ENCODE measurements at regions not wholly inside any gene's neighbourhood (a gene's known extent, or its start where the extent isn't known, plus 50 kb on each side); places are given as distances from the start of the nearest gene placed in this dataset.

- no peaks in the 10 kb centered on the region for H4K20me1 ChIP-seq (ENCODE audit: control insufficient read depth, insufficient read depth, low read depth, low read length)
- H3K4me3 ChIP-seq (ENCODE audit: low read length) = no peak overlapping the region
- H3K79me2 ChIP-seq (ENCODE audit: control insufficient read depth, low read length) = no peaks in the 10 kb centered on the region
- no peaks in the 10 kb centered on the region for H3K9me3 ChIP-seq (ENCODE audit: control insufficient read depth, insufficient read depth, low read length)
- H3K9me2 ChIP-seq (replicated peaks; ENCODE audit: control insufficient read depth, low read length) = no peaks in the 10 kb centered on the region
- H3K36me3 ChIP-seq (ENCODE audit: control insufficient read depth, low read length) = no peaks in the 10 kb centered on the region
- no peak overlapping the region for H3K4me2 ChIP-seq (ENCODE audit: low read length)
- TF ChIP-seq EZH2phosphoT487 (IDR thresholded peaks at IDR 0.05; ENCODE audit: borderline replicate concordance, low read length) (no peak), CTCF (IDR thresholded peaks at IDR 0.05; ENCODE audit: low read depth, low read length, poor library complexity, severe bottlenecking) (no peak)
- no peak overlapping the region for H3K27ac ChIP-seq (ENCODE audit: low read depth, low read length)
- H3K4me1 ChIP-seq (ENCODE audit: control insufficient read depth, low read length) = no peaks in the 10 kb centered on the region
- no peaks in the 10 kb centered on the region for H3K27me3 ChIP-seq (ENCODE audit: control insufficient read depth, low read length)
- H3F3A ChIP-seq (ENCODE audit: control insufficient read depth, insufficient read depth) = no peaks in the 10 kb centered on the region
Observed at GRCh38 chr16:66219491-66219890, 147.0 kb upstream of the CDH5 start.

GRCh38 chr16:66212428-66212827 is 154.1 kb upstream of the CDH5 start:
- no peaks in the 10 kb centered on the region for H3K36me3 ChIP-seq (ENCODE audit: control insufficient read depth, low read length)
- H3K4me3 ChIP-seq (ENCODE audit: low read length) = no peak overlapping the region

GRCh38 chr16:66211651-66212050 is 154.8 kb upstream of the CDH5 start:
- Histone ChIP-seq H3K4me3 (ENCODE audit: low read length) (no peak overlapping the region), H3K9me2 (replicated peaks; ENCODE audit: control insufficient read depth, low read length) (no peaks in the 10 kb centered on the region), H4K20me1 (ENCODE audit: control insufficient read depth, insufficient read depth, low read depth, low read length) (no peaks in the 10 kb centered on the region), H3K27me3 (ENCODE audit: control insufficient read depth, low read length) (no peaks in the 10 kb centered on the region), H3K9me3 (ENCODE audit: control insufficient read depth, insufficient read depth, low read length) (no peaks in the 10 kb centered on the region), H3K4me1 (ENCODE audit: control insufficient read depth, low read length) (no peaks in the 10 kb centered on the region), H3K36me3 (ENCODE audit: control insufficient read depth, low read length) (no peaks in the 10 kb centered on the region), H3F3A (ENCODE audit: control insufficient read depth, insufficient read depth) (no peaks in the 10 kb centered on the region), H3K27ac (ENCODE audit: low read depth, low read length) (no peak overlapping the region), H3K79me2 (ENCODE audit: control insufficient read depth, low read length) (no peaks in the 10 kb centered on the region), H3K4me2 (ENCODE audit: low read length) (no peak overlapping the region)
- TF ChIP-seq CTCF (IDR thresholded peaks at IDR 0.05; ENCODE audit: low read depth, low read length, poor library complexity, severe bottlenecking) = no peak

More at GRCh38 chr16:66212428-66212827, 154.1 kb upstream of the CDH5 start:
- no peak overlapping the region for H3K4me2 ChIP-seq (ENCODE audit: low read length)
- H3K27ac ChIP-seq (ENCODE audit: low read depth, low read length) = no peak overlapping the region
- no peaks in the 10 kb centered on the region for H3K4me1 ChIP-seq (ENCODE audit: control insufficient read depth, low read length)
- no peak for TF ChIP-seq EZH2phosphoT487 (IDR thresholded peaks at IDR 0.05; ENCODE audit: borderline replicate concordance, low read length)
- no peak for TF ChIP-seq CTCF (IDR thresholded peaks at IDR 0.05; ENCODE audit: low read depth, low read length, poor library complexity, severe bottlenecking)
- H3K9me2 ChIP-seq (replicated peaks; ENCODE audit: control insufficient read depth, low read length) = no peaks in the 10 kb centered on the region
- H3K27me3 ChIP-seq (ENCODE audit: control insufficient read depth, low read length) = no peaks in the 10 kb centered on the region
- H3K79me2 ChIP-seq (ENCODE audit: control insufficient read depth, low read length) = no peaks in the 10 kb centered on the region
- H3K9me3 ChIP-seq (ENCODE audit: control insufficient read depth, insufficient read depth, low read length) = no peaks in the 10 kb centered on the region
- no peaks in the 10 kb centered on the region for H3F3A ChIP-seq (ENCODE audit: control insufficient read depth, insufficient read depth)
- H4K20me1 ChIP-seq (ENCODE audit: control insufficient read depth, insufficient read depth, low read depth, low read length) = no peaks in the 10 kb centered on the region

- H3K9me3 ChIP-seq (ENCODE audit: control insufficient read depth, insufficient read depth, low read length) = no peaks in the 10 kb centered on the region
- H4K20me1 ChIP-seq (ENCODE audit: control insufficient read depth, insufficient read depth, low read depth, low read length) = no peaks in the 10 kb centered on the region
- H3K79me2 ChIP-seq (ENCODE audit: control insufficient read depth, low read length) = no peaks in the 10 kb centered on the region
- no peak overlapping the region for H3K27ac ChIP-seq (ENCODE audit: low read depth, low read length)
- H3F3A ChIP-seq (ENCODE audit: control insufficient read depth, insufficient read depth) = no peaks in the 10 kb centered on the region
- no peaks in the 10 kb centered on the region for H3K9me2 ChIP-seq (replicated peaks; ENCODE audit: control insufficient read depth, low read length)
- H3K4me1 ChIP-seq (ENCODE audit: control insufficient read depth, low read length) = no peaks in the 10 kb centered on the region
- no peaks in the 10 kb centered on the region for H3K36me3 ChIP-seq (ENCODE audit: control insufficient read depth, low read length)
- no peak for TF ChIP-seq CTCF (IDR thresholded peaks at IDR 0.05; ENCODE audit: low read depth, low read length, poor library complexity, severe bottlenecking)
- TF ChIP-seq EZH2phosphoT487 (IDR thresholded peaks at IDR 0.05; ENCODE audit: borderline replicate concordance, low read length) = no peak
- H3K27me3 ChIP-seq (ENCODE audit: control insufficient read depth, low read length) = no peaks in the 10 kb centered on the region
- no peak overlapping the region for H3K4me3 ChIP-seq (ENCODE audit: low read length)
- no peak overlapping the region for H3K4me2 ChIP-seq (ENCODE audit: low read length)
Observed at GRCh38 chr16:66207883-66208265, 158.6 kb upstream of the CDH5 start.

Measured in DOHH2 (cell line).